D341Med (cell line): ENCODE measurements at regions not wholly inside any gene's neighbourhood (a gene's known extent, or its start where the extent isn't known, plus 50 kb on each side); places are given as distances from the start of the nearest gene placed in this dataset.
"Not testable (repeated sequence)": the region's sequence is repeated elsewhere in the genome, so short reads cannot be mapped to it uniquely, and the experiment has no call there.

Experiments used
- DNase-seq: peaks from one replicate; pipeline ENCODE4 v3.0.0; 2012; ENCODE audit warnings: low spot score

- no peak for DNase-seq
Measured at GRCh38 chr3:147471741-147472140, 62.6 kb downstream of the ZIC1 start.

GRCh38 chr3:147472846-147473245 is 63.7 kb downstream of the ZIC1 start:
- no peak for DNase-seq

- DNase-seq = no peak
Measured at GRCh38 chr3:147483145-147483544, 74.0 kb downstream of the ZIC1 start.

GRCh38 chr3:147483578-147483977 is 74.4 kb downstream of the ZIC1 start:
- no peak for DNase-seq

- no peak for DNase-seq
Measured at GRCh38 chr3:147493065-147493464, 83.9 kb downstream of the ZIC1 start.

GRCh38 chr3:147493666-147494065 is 84.5 kb downstream of the ZIC1 start:
- no peak for DNase-seq

- no peak for DNase-seq
Measured at GRCh38 chr3:147497286-147497685, 88.1 kb downstream of the ZIC1 start.

- no peak for DNase-seq
Measured at GRCh38 chr3:147507638-147508286, 98.6 kb downstream of the ZIC1 start.

- DNase-seq = no peak
Measured at GRCh38 chr3:147509448-147509847, 100.3 kb downstream of the ZIC1 start.

GRCh38 chr3:147513785-147514184 is 104.6 kb downstream of the ZIC1 start:
- no peak for DNase-seq

GRCh38 chr3:147514366-147515160 is 105.4 kb downstream of the ZIC1 start:
- no peak for DNase-seq

GRCh38 chr3:147518465-147518864 is 109.3 kb downstream of the ZIC1 start:
- no peak for DNase-seq

- no peak for DNase-seq
Measured at GRCh38 chr3:147521646-147522045, 112.5 kb downstream of the ZIC1 start.

- DNase-seq = not testable (repeated sequence)
Measured at GRCh38 chr3:147522780-147523179, 113.6 kb downstream of the ZIC1 start.

GRCh38 chr3:147529551-147529950 is 120.4 kb downstream of the ZIC1 start:
- no peak for DNase-seq

GRCh38 chr3:147538034-147538433 is 128.9 kb downstream of the ZIC1 start:
- no peak for DNase-seq

GRCh38 chr3:147540921-147541320 is 131.8 kb downstream of the ZIC1 start:
- DNase-seq = no peak

- DNase-seq = no peak
Measured at GRCh38 chr3:147544290-147544689, 135.1 kb downstream of the ZIC1 start.

GRCh38 chr3:147551491-147551890 is 142.3 kb downstream of the ZIC1 start:
- DNase-seq = no peak

- DNase-seq = no peak
Measured at GRCh38 chr3:147554332-147554731, 145.2 kb downstream of the ZIC1 start.

GRCh38 chr3:147572970-147573340 is 163.8 kb downstream of the ZIC1 start:
- no peak for DNase-seq

GRCh38 chr3:147574621-147575020 is 165.5 kb downstream of the ZIC1 start:
- DNase-seq = no peak

GRCh38 chr3:147575391-147575790 is 166.2 kb downstream of the ZIC1 start:
- DNase-seq = no peak

- no peak for DNase-seq
Measured at GRCh38 chr3:147582642-147583041, 173.5 kb downstream of the ZIC1 start.
